ENCODE measurements at regions not wholly inside any gene's neighbourhood (a gene's known extent, or its start where the extent isn't known, plus 50 kb on each side); places are given as distances from the start of the nearest gene placed in this dataset.

- no peak for TF ChIP-seq NR1H2 (CRISPR knock-in tag; IDR thresholded peaks at IDR 0.05)
- TF ChIP-seq, protein P1, sequence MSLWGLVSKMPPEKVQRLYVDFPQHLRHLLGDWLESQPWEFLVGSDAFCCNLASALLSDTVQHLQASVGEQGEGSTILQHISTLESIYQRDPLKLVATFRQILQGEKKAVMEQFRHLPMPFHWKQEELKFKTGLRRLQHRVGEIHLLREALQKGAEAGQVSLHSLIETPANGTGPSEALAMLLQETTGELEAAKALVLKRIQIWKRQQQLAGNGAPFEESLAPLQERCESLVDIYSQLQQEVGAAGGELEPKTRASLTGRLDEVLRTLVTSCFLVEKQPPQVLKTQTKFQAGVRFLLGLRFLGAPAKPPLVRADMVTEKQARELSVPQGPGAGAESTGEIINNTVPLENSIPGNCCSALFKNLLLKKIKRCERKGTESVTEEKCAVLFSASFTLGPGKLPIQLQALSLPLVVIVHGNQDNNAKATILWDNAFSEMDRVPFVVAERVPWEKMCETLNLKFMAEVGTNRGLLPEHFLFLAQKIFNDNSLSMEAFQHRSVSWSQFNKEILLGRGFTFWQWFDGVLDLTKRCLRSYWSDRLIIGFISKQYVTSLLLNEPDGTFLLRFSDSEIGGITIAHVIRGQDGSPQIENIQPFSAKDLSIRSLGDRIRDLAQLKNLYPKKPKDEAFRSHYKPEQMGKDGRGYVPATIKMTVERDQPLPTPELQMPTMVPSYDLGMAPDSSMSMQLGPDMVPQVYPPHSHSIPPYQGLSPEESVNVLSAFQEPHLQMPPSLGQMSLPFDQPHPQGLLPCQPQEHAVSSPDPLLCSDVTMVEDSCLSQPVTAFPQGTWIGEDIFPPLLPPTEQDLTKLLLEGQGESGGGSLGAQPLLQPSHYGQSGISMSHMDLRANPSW (CRISPR knock-in tag; conservative IDR thresholded peaks at IDR 0.05; ENCODE audit: low read depth) = no peak
- no peak for TF ChIP-seq ETV6 (CRISPR knock-in tag; IDR thresholded peaks at IDR 0.05)
- no peak for TF ChIP-seq NFATC4 (CRISPR knock-in tag; IDR thresholded peaks at IDR 0.05)
- TF ChIP-seq ATF6 (CRISPR knock-in tag; IDR thresholded peaks at IDR 0.05) = no peak
- TF ChIP-seq ZNF423 (CRISPR knock-in tag; IDR thresholded peaks at IDR 0.05) = no peak
- TF ChIP-seq TEAD1 (CRISPR knock-in tag; IDR thresholded peaks at IDR 0.05) = no peak
- no peak for TF ChIP-seq AR (CRISPR knock-in tag; IDR thresholded peaks at IDR 0.05)
- no peak for TF ChIP-seq SOX15 (CRISPR knock-in tag; IDR thresholded peaks at IDR 0.05)
- no peak for TF ChIP-seq GRHL2 (CRISPR knock-in tag; IDR thresholded peaks at IDR 0.05; ENCODE audit: insufficient replicate concordance, severe bottlenecking)
- TF ChIP-seq, protein P2, sequence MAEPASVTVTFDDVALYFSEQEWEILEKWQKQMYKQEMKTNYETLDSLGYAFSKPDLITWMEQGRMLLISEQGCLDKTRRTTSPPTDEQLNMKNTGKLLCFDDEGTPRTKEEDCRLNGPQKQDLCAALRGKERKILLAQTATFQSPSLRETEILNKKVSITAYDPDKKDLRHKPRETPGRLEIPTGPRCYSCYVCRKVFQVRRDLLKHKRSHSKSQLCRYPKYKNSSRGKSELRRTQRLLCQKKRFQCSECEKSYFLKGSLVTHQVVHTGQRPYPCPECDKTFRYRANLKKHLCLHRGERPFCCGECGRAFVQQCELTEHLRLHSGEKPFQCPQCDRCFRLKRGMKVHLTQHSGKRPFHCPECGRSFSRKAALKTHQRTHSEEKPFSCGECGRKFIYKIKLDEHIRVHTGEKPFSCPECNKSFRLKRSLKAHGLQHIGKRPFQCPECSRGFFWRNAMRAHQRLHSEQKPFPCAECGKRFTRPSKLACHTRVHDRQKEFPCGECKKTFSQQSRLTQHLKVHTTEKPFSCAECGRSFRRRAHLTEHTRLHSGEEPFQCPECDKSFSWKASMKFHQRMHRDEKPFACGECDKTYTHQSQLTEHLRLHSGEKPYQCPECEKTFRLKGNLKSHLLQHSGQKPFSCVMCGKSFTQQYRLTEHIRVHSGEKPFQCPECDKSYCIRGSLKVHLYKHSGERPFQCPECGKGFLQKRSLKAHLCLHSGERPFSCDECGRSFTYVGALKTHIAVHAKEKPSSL (CRISPR knock-in tag; conservative IDR thresholded peaks at IDR 0.05) = no peak
- TF ChIP-seq NR2C2 (CRISPR knock-in tag; IDR thresholded peaks at IDR 0.05) = no peak
- TF ChIP-seq JUN (CRISPR knock-in tag; IDR thresholded peaks at IDR 0.05) = no peak
- no peak for TF ChIP-seq ZNF121 (CRISPR knock-in tag; IDR thresholded peaks at IDR 0.05)
- no peak for TF ChIP-seq PRRX2 (CRISPR knock-in tag; IDR thresholded peaks at IDR 0.05)
- TF ChIP-seq ZNF396 (CRISPR knock-in tag; IDR thresholded peaks at IDR 0.05; ENCODE audit: borderline replicate concordance) = no peak
- TF ChIP-seq E2F4 (CRISPR knock-in tag; IDR thresholded peaks at IDR 0.05; ENCODE audit: borderline replicate concordance, low read depth) = no peak
- no peak for TF ChIP-seq NFE2L1 (CRISPR knock-in tag; IDR thresholded peaks at IDR 0.05)
- TF ChIP-seq ELF4 (CRISPR knock-in tag; IDR thresholded peaks at IDR 0.05; ENCODE audit: low read depth) = no peak
- no peak for TF ChIP-seq ZNF263 (CRISPR knock-in tag; IDR thresholded peaks at IDR 0.05; ENCODE audit: low read depth)
- no peaks in the 10 kb centered on the region for H3K9me3 Mint-ChIP-seq
- ATAC-seq (no peak), DNase-seq (ENCODE audit: low spot score) (no peak)
- H3K27me3 Mint-ChIP-seq (ENCODE audit: low read depth) = no peaks in the 10 kb centered on the region
- no peak overlapping the region for H3K27ac Mint-ChIP-seq
- POLR2A ChIA-PET = no interaction called here
- peaks cover 24% of the 10 kb centered on the region for H3K4me1 Mint-ChIP-seq
- H3K4me3 Mint-ChIP-seq = no peak overlapping the region
- no peaks in the 10 kb centered on the region for H3K36me3 Mint-ChIP-seq
- CTCF ChIA-PET = no interaction called here
Observed at GRCh38 chr2:177117755-177118154, 94.8 kb upstream of the HNRNPA3 start.

All from WTC11 (cell line).